ENCODE measurements at regions not wholly inside any gene's neighbourhood (a gene's known extent, or its start where the extent isn't known, plus 50 kb on each side); places are given as distances from the start of the nearest gene placed in this dataset.

DNA sequence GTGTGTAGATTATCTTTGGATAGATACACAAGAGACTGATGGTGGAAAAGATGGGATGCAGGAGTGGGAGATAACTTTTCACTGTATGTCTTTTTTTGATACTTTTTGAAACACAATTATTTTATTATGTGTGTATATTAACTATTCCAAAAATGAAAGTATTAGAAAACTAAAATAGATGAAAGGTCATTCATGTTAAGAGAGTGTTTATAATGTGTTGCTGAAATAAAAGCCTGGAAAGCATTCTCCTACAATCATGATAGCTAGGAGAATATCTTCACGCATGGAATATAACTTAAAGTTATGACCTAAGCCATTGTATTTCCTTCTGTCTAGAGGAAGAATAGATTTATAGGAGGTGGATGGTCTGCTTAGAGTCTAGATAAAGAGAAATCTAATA lies 154.8 kb upstream of the MAST4 start:
- no peak for TF ChIP-seq POLR2A (IDR thresholded peaks at IDR 0.05; ENCODE audit: low read depth)
- TF ChIP-seq, protein P1, sequence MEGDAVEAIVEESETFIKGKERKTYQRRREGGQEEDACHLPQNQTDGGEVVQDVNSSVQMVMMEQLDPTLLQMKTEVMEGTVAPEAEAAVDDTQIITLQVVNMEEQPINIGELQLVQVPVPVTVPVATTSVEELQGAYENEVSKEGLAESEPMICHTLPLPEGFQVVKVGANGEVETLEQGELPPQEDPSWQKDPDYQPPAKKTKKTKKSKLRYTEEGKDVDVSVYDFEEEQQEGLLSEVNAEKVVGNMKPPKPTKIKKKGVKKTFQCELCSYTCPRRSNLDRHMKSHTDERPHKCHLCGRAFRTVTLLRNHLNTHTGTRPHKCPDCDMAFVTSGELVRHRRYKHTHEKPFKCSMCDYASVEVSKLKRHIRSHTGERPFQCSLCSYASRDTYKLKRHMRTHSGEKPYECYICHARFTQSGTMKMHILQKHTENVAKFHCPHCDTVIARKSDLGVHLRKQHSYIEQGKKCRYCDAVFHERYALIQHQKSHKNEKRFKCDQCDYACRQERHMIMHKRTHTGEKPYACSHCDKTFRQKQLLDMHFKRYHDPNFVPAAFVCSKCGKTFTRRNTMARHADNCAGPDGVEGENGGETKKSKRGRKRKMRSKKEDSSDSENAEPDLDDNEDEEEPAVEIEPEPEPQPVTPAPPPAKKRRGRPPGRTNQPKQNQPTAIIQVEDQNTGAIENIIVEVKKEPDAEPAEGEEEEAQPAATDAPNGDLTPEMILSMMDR (IDR thresholded peaks at IDR 0.05) = no peak
- no peak for TF ChIP-seq POLR2AphosphoS5 (IDR thresholded peaks at IDR 0.05)
- TF ChIP-seq EP300 (IDR thresholded peaks at IDR 0.05) = no peak
